Stimulated activated CD8-positive, alpha-beta memory T cell treated with anti-CD3 and anti-CD28 coated beads, Interleukin-15, amount 100 ng/mL, for 48 hours (primary cell): ENCODE measurements at regions not wholly inside any gene's neighbourhood (a gene's known extent, or its start where the extent isn't known, plus 50 kb on each side); places are given as distances from the start of the nearest gene placed in this dataset.
"Not testable (repeated sequence)": the region's sequence is repeated elsewhere in the genome, so short reads cannot be mapped to it uniquely, and the experiment has no call there.

ENCODE experiments used
- DNase-seq, 2 donors: peaks; one replicate each; pipeline ENCODE4 v3.0.0-alpha.2; 2020; ENCODE audit warnings: low read depth in 2 of 2

- DNase-seq = no peak
Observed at GRCh38 chr17:16870253-16871245, 101.4 kb downstream of the TNFRSF13B start.

DNA sequence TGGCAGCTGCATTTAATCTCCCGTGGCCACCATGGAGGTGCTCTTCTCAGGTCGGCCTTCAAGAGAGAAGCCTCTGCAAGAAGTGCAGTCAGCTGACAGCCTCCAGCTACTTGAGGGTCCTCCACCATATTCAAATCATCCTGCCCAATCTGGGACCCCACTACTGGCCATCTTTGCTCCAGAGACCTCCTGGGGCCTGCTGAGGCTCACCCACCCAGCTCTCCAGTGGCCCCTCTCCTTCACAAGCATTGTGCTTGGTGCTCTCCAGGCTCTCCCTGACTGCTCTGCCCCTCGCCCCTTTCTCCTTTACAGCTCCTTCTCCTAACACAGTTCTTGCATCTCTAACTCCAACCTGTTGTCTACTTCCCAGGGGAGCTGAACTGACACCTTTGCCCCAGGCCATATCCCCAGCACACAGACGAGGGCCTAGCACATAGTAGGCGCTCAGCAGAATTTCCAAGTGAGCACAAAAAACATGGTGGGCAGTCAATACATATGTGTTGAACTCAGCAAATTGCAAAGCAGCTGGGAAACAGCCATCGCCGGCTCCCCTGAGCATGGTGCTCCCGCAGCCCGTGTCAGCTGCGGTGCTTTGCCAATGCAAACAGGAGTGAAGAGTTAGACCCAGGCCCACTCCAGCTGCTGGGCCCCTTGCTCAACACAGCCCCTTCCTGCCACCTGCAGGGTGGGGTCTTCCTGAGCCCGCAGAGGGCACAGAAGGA is 102.2 kb downstream of the TNFRSF13B start:
- DNase-seq = not testable (repeated sequence)

DNA sequence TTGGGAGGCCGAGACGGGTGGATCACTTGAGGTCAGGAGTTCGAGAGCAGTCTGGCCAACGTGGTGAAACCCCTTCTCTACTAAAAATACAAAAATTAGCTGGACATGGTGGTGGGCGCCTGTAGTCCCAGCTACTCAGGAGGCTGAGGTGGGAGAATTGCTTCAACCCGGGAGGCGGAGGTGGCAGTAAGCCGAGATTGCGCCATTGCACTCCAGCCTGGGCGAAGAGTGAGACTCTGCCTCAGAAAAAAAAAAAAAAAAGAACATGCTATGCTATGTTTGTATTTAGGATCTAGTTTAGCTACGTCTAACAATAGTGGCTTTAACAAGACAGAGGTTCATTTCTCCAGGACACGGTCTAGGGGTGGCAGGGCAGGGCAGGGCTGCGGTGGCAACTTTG is 103.3 kb downstream of the TNFRSF13B start:
- DNase-seq = not testable (repeated sequence)

DNA sequence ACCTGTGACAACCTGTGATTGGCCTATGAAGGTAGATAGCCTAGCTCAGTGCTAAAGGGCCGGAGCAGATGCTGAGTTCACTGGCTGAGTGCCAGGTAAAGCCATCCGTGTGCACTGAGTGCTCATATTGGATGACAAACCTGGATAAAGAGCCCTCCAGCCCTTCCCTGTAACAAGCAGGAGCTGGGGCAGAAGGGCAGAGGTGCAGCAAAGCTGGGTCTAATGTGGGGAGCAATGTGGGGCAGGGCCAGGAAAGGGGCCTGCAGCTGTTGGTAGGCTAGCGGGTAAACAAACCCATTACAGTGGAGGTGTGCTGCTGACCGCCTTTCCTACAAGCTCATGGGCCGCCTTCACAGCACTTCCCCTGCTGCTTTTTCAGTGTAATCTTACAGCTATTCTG is 104.4 kb downstream of the TNFRSF13B start:
- not testable (repeated sequence) for DNase-seq

GRCh38 chr17:16866841-16867240 is 105.1 kb downstream of the TNFRSF13B start:
- DNase-seq = not testable (repeated sequence)

DNA sequence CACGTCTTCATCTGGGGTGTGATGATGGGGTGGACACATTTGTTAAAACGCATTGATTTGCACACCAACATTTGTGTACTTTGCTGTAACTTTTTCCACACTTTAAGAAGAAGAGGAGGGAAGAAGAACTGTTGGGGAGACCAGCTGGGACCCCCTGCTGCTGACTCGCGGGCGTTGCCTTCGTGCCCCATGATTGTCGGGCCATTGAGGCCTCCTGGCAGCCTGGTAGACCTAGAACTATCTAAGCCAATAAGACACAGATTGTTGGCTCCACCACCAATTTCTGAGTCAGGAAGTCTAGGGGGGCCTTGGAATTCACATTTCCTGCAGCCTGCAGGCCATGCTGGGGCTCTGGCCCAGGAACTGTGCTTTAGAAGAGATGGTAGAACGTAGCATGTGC is 105.5 kb downstream of the TNFRSF13B start:
- no peak for DNase-seq

- not testable (repeated sequence) for DNase-seq
Observed at GRCh38 chr17:16865704-16866103, 106.2 kb downstream of the TNFRSF13B start.

DNA sequence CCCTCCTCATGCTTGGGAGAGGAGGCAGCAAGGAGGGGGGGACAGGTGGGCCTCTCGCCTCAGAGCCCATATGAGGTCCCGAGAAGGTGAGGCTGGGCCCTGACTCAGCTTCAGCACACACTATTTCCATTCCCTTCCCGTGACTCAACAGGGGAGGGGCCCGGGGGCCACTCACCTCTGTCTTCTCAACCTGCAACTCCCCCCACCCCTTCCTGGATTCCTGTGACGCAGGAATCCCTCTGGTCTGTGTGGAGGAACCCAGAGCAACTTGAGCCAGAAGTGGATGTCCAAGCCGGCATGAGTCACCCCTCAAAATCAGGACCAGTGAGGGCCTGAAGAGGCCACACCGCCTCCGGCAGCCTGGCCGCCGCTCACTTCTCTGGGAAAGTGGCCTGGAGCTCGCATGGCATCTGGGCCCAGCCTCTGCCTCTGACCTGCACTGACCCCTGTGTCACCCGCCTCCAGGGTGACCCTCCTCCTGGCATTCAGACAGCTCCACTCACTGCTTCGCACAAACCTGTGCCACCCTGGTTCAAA is 106.8 kb downstream of the TNFRSF13B start:
- not testable (repeated sequence) for DNase-seq

GRCh38 chr17:16864462-16865076 is 107.3 kb downstream of the TNFRSF13B start:
- DNase-seq = not testable (repeated sequence)

DNA sequence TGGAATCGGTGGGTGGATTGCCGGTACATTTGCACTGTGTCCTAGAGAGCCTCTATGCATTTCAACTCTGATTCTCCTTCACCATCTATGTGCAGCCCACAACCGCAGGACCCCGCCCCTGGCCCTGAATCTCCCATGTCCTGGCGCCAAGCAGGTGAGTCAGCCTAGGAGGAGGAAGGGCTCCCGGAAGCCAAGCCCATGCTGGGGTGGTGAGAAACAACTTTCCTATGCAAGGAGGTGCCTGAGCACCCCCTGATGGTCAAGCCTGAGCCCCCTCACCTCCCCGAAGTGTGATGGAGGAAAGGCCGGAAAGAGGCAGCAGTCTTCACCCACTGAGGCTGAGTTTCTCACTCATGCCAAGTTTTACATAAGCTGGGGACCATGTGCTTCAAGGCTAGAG is 110.8 kb downstream of the TNFRSF13B start:
- not testable (repeated sequence) for DNase-seq

- not testable (repeated sequence) for DNase-seq
Observed at GRCh38 chr17:16860467-16860866, 111.5 kb downstream of the TNFRSF13B start.

DNA sequence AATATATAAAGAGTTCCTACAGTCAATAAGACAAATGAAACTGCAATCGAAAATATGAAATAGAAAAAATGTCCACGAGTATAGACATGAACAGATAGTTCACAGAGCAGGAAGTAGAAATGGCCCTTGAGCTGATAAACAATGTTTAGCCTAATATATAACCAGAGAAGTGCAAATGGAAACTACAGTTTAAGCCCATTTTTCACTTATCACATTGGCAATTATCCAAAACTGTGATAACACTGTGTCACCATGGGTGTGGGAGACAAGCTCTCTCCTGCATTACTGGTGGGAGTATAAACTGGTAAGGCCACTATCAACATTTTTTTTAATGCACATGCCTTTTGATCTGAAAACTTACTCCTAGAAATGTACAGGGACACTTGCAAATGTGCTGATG is 112.4 kb downstream of the TNFRSF13B start:
- DNase-seq = not testable (repeated sequence)

DNA sequence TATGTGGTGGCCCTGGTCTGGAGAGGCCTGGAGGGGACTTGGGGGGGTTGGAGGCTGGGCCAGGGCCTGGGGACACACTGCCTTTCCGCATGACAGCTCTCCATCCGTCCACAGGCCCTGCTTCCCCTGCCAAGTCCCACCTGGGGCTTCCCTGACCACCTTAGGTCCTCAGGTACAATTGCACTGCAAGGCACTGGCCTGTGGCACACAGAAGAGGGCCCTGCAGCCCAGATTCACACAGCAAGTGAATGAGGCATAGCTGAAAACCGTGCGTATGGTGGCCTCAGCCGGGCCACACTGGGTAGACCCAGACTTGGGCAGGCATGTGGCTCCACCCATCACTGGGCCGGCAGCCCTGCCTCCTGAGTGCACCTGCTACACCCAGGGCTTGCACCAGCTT is 114.2 kb downstream of the TNFRSF13B start:
- DNase-seq = not testable (repeated sequence)

GRCh38 chr17:16856846-16857245 is 115.1 kb downstream of the TNFRSF13B start:
- not testable (repeated sequence) for DNase-seq

DNA sequence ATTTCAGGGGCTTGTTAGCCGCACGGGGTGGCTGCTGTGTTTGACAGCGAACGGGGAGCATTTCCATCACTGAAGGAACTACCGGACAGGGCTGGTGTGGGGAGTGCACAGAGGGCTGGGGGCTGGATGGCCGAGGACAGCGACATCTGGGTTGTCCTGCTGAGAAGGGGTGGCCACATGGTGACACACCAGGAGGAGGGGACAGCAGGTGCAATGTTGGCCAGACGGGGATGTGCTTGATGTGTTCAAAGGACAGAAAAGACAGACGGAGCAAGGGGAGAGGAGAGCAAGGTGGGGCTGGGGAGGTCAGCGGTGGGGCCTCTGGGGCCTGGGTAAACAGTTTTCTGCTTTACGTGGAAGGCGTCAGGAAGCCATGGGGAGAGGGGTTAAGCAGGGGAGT is 115.7 kb downstream of the TNFRSF13B start:
- DNase-seq = not testable (repeated sequence)

- DNase-seq = not testable (repeated sequence)
Observed at GRCh38 chr17:16854636-16855035, 117.3 kb downstream of the TNFRSF13B start.

DNA sequence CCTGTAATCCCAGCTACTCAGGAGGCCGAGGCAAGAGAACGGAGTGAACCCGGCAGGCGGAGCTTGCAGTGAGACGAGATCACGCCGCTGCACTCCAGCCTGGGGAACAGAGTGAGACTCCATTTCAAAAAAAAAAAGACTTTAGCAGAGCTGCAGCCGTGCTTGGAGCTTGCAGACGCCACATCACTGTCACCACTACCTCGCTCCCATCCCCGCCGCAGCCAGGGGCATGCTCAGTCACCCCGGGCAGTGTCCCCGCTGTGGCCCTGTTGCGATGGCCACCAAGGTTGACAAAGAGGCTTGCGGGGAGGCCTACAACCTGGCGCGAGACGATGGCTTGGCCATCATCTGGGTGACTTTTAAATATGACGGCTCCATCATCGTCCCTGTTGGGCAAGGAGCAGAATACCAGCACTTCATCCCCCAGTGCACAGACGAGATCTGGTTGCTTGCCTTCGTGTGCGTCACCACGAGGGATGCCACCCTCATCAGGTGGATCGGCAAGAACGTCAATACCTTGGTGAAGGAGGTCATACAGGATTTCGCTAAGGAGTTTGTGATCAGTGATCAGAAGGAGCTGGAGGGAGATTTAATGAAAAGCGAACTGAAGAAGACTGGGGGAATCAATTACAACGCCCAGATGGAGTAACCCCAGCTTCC is 118.1 kb downstream of the TNFRSF13B start:
- no peak for DNase-seq

GRCh38 chr17:16849861-16850260 is 122.1 kb downstream of the TNFRSF13B start:
- DNase-seq = not testable (repeated sequence)

DNA sequence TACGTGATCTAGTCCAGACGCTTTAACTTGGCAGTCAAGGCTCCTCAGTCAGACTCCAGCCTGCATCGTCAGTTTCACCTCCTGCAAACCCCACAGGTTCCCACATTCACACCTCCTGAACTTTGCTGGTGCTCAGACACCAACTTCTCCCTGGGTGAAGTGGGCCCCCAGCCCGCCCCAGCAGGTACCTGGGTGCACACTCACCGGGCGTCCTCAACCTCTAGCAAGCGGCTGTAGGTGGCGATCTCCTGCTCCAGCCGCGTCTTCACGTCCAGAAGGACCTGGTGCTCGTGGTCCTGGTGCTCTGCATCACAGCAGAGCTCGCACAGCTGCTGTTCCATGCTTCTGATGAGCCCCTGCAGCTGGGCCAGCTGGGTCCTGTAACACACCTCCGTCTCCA is 122.9 kb downstream of the TNFRSF13B start:
- DNase-seq = not testable (repeated sequence)

DNA sequence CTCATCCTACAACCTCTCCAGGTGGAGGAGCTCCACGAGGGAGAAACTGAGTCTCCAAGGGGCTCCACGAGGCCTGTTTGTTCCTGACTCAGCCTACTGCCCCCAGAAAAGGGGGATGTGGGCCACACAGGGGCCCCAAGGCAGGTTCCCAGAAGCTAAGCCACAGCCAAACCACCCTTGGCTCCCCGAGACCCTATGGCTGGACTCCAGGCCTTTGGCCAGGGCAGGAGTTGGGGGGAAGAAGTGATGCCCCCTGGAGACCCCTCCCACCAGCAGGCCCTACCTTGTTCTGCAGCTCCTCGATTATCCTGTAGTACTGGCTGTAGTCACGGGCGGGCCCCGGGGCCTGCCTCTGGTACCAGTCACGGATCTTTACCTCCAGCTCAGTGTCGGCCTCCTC is 126.8 kb downstream of the TNFRSF13B start:
- DNase-seq = not testable (repeated sequence)

- DNase-seq = not testable (repeated sequence)
Observed at GRCh38 chr17:16844669-16845068, 127.2 kb downstream of the TNFRSF13B start.
